ENCODE measurements at regions not wholly inside any gene's neighbourhood (a gene's known extent, or its start where the extent isn't known, plus 50 kb on each side); places are given as distances from the start of the nearest gene placed in this dataset.
A peak's percentile ranks its signal among the peaks of the same experiment; 100 is the strongest.
"Not testable (repeated sequence)": the region's sequence is repeated elsewhere in the genome, so short reads cannot be mapped to it uniquely, and the experiment has no call there.

DNA sequence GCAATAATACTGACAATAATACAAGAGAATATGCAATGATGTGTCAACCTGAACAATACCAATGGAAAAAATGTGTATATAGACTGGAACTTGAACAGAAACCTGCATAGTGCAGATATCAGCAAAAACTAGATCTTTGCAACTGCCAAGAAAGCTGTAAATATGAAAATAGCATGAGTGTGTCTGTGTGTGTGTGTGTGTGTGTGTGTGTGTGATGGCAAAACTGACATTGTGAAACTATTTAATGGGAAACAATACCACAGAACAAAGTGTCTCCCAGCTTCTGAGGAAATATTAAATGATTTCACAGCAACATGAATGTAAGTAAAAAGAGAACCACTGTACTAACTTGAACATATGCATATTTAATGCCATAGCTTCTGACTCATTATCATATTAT lies 558.2 kb upstream of the LINC00305 start:
- DNase-seq = peak; percentile 30 to 40

DNA sequence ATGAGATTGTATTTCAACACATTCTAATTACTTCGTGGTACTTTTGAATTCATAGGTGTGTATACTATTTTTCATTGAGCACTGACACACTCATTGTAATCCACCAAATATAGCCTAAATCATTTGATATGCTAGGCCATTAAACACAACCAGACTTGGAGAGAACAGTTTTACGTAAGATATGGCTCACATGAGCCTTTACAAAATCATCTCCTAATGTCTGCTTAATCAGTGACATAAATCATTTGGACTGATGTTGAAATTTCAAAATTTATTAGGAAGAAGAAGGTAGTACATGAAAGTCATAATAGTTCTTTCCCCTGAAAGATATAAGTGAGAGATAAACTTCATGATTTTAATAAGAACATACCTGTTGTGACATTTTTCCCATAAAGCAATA lies 550.2 kb upstream of the LINC00305 start:
- no peak for DNase-seq

DNA sequence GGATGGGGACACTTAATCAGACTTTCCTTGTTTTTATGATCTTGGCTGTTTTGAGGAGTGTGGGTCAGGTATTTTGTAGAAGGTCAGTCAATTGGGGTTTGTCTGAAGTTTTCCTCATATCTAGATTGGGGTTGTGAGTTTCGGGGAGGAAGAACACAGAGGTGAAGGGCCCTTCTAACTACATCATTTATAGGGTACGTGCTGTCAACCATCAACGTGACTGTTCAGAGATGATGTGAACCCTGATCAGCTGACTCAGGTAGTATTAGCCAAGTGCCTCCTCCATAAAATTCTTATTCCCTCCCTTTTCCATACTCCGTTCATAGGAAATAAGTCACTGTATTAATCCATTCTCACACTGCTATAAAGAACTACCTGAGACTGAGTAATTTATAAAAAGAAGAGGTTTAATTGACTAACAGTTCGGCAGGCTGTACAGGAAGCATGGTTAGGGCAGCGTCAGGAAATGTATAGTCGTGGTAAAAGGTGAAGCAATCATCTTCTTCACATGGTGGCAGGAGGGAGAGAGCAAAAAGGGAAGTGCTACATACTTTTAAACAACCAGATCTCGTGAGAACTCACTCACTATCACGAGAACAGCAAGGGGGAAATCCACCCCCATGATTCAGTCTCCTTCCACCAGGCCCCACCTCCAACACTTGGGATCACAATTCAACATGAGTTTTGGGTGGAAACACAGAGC lies 547.1 kb upstream of the LINC00305 start:
- peak; percentile 43 to 44 for DNase-seq

DNA sequence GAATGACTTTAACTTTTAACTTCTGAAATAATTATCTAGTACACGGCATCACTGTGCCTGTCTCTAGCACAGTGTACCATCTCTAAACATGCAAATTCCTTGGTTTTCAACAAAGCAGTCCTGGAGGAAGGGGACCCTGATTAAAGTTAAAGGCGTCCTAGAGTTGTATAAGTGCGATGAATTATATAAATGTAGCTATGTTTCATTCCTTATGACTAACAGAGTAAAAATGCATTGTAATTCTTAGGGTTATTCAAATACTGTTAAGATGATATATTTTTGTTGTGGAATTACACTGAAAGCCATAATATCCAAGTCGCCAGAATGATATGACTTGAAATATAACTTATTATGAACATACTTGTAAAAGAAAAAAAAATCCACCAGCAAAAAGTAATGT lies 544.9 kb upstream of the LINC00305 start:
- no peak for DNase-seq

DNA sequence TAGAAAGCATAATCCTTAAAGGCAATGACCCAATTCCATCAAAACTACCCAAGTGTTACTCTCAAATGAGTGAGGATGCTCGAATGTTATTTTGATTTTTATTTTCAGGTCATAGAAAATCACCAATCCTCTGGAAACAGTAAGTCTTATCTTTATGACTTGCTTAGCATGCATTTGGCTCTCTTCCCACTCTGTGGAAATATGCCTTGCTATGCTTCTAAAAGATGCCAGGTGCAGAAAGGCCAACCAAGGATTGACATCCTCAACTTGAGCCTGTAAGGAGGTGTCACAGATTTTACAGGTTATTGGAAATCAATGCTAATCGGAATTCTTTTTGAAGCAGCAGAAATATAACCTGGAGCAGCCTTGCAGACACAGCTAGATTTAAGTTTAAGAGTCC lies 543.9 kb upstream of the LINC00305 start:
- DNase-seq = no peak

DNA sequence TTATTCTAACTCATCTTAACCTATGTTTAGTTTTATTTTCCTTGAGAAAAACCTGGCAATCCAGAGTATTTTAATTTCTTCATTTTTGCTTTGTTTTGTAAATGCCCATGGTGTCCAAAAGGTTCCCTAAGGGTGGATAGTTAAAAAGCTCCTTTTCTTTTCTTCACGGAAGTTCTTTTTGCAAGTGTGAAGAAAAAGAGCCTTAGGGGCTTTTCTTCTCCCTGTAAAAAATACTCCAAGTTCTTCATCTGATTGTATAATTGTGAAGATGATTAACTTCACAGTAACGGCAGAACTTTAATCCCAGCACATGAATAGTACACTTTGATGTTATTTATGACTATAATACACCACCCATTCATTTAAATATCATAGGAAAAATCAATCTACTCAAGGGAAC lies 530.2 kb upstream of the LINC00305 start:
- DNase-seq = no peak

DNA sequence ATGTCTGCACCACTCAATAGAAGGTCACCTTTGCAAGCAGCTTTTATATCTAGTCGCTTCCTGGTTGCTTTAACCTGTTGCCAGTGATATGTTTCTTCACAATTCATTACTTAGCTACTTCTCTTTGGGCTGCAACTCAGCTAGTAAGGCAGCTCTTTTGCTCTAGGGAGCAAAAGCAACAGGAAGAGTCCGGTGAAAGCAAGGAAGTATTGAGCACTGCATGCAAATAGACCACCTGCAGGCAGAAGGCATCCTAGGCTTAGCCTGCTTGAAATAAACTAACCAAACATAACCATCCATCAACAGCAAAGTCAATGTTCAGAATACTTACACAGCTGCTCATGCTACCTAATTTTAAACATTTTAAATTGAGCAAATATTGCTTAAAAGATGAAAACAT lies 529.2 kb upstream of the LINC00305 start:
- no peak for DNase-seq

DNA sequence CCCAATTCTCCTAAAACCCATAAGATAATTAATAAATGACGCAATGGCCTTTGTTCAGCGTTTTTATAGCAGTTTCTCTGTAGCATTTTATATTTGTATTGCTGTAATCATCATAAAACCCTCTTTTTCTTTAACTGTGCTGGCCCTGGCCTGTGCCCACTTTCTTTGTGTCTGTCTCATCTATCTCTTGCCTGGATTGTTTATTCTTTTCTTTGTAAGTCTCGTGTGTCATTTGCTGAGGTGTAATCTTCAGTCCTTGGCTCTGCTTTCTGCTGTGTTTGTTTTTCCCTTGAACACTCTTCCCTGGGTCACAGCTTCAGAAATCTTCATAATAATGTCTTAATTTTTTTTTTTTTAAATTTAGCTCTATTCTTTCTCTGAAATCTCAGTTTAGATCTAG lies 525.8 kb upstream of the LINC00305 start:
- no peak for DNase-seq

DNA sequence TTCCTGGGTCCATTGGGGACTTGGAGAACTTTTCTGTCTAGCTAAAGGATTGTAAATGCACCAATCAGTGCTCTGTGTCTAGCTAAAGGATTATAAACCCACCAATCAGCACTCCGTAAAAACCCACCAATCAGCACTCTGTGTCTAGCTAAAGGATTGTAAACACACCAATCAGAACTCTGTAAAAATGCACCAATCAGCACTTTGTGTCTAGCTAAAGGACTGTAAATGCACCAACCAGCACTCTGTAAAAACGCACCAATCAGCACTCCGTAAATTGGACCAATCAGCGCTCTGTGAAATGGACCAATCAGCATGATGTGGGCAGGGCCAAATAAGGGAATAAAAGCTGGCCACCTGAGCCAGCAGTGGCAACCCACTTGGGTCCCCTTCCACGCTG lies 522.4 kb upstream of the LINC00305 start:
- DNase-seq = not testable (repeated sequence)

DNA sequence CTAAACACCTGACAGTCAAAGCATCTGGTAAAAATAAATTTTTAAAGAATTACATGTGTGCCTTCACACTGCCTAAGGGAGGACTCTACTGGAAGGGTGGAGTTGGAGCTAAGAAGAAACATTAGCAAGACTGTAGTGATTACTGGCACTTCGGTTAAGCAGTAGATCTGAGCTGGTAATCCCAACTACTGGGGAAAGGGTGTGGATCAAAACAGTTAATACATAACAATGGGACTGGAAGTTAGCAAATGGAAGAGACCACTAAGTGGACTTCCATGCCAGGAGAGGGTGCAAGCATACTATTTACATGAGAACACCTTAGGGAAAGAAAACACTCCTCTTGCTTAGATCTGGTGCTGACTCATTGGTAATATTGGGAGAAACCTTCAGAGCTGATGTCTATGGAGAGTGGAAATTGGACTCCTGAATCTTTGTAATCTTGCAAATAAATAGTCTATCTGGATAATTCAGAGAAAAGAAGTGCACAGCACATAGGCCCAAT lies 519.6 kb upstream of the LINC00305 start:
- DNase-seq = no peak

DNA sequence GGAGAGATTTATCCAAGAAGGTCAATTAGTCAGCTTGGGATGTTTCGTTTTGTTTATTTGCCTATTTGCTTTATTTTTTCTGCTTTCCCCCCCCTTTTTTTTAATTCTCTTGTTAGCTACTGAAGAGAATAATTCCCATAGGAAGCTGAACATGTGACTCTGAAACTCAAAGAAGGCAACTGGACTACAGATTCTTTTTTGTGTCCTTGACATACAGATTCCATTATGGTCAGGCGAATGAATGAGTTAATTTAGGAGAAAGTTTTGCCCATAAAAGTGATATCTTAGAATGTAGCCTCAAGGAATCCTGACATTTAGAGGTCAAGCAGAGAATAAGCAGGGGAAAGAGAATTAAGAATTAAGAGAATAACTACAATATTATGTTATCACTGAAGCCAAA lies 514.2 kb upstream of the LINC00305 start:
- no peak for DNase-seq

DNA sequence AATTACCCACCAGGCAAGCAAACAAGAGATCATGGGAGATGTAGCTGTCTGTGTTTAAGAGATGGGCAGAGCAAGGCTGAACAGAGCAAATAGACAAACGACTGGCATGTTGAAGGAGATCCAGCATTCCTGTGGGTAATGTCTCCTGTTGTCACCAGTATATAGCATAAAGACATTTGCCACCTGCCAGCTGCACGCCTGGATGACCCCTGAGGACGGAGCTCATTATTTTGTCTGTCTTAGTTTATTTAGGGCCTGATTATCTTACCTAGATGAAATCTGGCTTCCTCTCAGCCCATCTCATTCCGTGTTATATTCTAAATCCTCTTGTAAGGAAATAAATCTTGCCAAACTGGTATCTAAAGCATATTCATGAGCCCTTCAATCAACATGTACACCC lies 510.3 kb upstream of the LINC00305 start:
- no peak for DNase-seq

DNA sequence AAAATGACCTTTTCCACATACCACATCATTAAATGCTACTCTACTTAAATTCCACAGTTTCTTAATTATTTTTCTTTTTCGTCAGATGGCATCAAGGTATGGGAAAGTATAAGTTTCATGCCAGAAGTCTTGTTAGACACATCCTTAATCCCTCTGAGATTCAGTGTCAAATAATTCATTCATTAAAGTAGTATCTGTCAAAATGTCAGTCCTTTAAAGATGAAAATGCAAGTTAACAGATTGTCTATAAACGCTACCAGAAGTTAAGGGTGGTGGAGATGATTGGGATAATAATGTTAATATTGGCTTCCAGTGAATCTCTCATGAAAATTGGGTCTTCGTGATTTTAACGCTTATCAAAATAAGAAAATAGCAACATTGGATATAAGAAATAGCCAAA lies 504.2 kb upstream of the LINC00305 start:
- no peak for DNase-seq

DNA sequence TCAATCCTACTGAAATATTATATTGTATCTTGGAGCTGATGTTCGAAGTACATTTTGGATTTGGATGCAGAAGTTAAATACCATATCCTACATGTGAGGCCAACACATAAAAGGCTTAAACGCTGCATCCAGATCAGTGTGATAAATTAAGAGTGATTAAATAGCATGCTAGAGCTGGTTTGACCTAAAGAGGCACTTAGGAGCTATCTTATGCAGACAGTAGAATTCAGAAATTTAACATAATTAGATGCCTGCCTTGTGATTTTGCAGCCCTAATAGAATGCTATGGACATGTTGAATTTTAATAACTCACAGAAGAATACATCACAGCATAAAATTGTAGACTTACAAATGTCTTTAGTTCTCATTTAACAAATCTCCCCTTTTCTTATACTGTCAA lies 501.2 kb upstream of the LINC00305 start:
- DNase-seq = no peak

DNA sequence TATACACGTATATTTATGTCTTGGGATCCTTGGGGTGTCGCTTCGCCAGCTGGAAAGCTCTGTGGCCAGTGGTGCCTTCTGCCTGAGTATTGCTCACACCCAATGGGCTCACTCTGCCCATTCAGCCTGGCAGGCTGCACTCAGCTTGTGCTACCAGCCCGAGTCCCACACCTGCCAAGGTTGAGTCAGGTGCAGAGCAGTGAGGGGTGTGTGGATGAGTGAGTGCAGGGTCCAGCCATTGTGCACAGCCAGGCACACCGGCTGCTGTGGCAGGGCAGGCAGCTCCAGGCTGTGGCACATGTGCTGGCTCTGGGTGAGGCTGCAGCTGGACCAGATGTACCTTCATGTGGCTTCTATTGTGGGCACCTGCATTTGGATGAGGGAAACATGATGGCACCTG lies 496.9 kb upstream of the LINC00305 start:
- no peak for DNase-seq

DNA sequence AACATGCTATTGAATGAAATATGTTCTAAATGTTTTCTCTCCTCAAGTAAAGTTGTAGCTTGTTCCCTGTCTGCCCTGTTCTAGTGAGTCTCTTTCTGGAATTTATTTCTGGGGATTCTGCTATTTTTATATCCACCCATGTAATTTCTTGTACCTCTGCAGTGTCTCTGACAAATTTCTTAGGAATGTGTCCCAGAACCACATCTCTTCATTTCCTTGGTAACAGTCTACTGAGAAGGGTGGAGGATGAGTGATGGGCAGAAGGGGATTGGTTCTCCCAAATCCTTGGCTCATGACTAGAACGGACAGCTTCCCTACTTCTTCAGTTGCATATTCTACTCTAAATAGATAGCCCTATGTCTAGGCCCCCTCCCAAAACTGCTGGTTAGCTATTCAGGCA lies 490.6 kb upstream of the LINC00305 start:
- DNase-seq = no peak

DNA sequence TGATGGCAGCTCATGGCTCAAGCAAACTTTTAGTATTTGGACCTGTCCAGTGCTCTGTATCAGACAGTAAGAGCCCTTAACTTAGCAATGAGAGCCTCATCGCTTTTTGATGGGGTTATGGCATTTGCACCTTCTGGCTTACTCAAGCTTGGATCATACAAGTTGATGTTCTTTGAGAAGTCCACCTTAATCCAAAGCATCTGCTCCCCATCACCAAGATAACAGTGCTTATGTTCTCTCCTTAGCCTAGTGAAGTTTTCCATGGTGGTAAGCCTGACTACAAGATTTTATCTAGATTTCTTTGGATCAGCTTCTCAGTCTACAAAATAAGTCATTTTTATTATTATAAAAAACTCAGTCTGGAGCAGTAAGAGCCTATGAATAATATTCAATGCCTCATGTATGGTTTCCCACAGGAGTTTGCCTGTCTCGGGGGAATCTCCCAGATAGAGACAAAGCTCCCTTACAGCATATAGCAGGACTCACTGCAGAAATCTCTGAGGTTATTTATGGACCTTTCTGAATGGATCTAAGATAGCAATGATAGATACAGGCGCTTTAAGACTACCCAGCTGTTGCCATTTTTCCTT lies 472.2 kb upstream of the LINC00305 start:
- no peak for DNase-seq

DNA sequence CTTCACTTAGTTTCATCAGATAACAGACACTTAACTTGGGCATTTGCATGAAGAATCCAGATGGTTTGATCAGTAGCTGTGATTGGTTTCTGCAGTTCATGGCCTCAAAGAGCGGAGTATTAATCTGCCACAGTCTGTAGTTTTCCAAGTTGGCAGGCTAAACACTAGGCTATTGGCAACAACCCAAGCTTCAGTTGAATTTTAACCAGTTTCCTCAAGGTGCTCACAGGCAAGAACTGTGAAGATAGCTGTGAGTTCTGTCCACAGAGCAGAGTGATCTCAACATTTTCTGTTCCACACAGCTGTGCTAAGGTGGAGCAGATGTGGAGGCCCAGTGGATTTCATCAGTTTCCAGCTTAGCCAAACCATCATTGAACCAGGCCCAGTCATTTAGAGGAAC lies 469.5 kb upstream of the LINC00305 start:
- no peak for DNase-seq

DNA sequence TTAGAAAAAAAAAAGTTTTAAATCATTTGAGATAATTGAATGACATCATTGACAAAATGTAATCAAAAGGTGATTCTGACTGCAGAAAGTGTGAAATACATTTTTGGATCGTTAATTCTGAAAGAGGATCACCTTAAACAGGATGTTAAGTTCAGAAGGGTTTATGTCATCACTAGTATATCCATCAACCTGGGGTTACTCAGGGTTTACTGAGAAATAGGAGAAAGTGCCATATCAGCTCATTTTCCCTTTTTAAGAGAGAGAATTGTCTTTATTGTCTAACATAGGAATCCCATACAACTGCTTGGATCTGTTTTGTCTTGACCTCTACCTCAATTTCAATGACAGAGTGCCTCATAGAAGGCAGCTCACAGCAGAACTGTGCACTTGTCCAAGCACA lies 466.1 kb upstream of the LINC00305 start:
- DNase-seq = no peak

DNA sequence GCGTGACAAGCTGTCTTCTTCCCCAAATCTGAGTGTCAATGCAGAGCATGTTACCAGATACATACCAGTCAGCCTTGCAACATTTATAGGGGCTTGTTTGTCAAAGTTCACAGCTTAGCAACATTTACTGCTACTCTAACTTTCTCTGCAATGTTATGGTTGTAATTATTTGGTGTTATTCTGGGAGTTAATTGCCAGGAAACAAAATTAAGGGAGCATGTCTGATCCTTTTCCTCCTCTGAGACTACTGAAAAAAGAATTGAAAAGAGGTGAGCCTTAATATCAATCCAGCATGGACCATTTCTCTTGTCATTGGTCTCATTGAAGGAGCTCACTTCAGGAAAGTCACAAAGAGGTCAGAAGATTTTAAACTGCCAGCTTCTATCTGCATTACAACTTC lies 465.6 kb upstream of the LINC00305 start:
- DNase-seq = no peak

DNA sequence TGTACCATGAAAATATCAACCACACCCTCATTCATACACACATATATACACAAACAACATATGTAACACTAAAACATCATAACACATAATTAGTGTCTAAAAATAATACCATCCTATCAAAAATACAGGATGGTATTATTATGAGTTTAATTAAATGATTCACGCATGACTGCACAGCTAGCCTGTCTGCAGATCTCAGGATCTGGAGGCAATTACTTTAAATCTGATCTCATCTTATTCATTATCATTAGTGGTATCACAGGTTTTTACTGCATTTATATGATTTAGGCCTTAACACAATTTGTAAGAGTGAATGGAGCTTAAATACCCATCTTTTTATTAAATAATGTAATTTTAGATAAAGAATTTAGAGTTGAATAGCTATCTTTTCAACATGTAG lies 443.4 kb upstream of the LINC00305 start:
- no peak for DNase-seq

DNA sequence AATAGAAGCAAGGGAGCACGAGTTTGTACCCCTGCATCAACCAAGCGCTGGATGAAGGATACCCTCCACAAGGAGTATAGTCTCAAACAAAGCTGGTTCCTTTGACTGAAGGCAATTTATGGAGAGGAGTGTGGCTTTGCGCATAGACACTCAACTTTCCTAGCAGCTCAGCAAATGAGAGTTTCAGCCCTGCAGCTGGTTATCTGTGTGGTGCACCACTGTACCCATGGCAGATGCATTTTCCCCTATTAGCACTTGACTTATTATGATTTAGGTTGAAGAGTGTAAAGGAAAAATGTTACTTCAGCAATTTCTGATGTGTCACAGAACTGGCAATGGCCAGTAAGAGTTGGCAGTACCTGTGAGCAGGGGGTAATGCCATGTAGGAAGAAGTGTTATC lies 440.1 kb upstream of the LINC00305 start:
- DNase-seq = no peak

DNA sequence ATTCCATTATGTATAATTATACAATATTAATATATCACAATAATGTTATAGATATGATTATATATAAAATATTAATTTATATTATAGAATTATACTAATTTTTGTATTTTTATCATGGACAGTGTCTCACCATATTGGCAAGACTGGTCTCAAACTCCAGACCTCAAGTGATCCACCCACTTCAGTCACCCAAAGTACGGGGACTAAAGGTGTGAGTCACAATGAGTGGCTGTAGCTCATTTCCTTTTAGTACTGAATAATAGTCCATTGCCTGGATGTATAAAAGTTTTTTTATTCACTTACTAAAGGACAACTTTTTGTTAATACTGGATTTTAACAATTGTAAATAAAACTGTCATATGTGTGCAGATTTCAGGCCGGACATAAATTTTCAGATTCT lies 417.6 kb upstream of the LINC00305 start:
- DNase-seq = no peak

DNA sequence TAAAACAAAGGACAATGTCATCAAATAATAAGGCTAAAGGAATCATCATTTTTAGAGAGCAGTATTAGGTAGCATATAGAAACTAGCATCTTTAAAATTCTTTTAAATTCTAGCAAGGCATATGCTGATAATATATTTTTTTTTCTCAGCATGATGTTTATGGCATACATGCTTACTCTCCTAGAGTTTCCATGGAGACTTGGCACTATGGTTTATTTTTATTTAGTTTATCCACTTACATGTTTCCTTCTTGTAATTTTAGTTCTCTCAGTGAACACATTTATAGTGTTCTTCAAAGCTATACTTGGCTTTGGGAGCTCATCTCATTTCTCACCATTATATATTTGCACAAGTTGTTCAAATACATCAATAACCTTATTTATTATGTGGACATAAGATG lies 413.8 kb upstream of the LINC00305 start:
- no peak for DNase-seq

DNA sequence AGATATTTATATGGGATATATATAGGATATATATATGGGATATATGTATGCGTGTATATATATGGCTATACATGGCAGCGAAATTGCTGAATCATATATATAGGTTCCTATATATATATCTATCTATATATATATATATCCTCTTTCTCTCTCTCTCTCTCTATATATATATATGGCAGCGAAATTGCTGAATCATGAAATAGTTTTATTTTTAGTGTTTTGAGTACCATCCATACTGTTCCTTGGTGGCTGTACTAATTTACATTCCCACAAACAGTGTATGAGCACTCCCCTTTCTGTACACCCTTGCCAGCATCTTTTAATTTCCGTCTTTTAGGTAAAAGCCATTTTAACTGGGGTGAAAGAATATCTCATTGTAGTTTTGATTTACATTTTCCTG lies 397.6 kb upstream of the LINC00305 start:
- no peak for DNase-seq

Measured in AML-193 (cell line).